ENCODE measurements at regions not wholly inside any gene's neighbourhood (a gene's known extent, or its start where the extent isn't known, plus 50 kb on each side); places are given as distances from the start of the nearest gene placed in this dataset.

- TF ChIP-seq, protein P1, sequence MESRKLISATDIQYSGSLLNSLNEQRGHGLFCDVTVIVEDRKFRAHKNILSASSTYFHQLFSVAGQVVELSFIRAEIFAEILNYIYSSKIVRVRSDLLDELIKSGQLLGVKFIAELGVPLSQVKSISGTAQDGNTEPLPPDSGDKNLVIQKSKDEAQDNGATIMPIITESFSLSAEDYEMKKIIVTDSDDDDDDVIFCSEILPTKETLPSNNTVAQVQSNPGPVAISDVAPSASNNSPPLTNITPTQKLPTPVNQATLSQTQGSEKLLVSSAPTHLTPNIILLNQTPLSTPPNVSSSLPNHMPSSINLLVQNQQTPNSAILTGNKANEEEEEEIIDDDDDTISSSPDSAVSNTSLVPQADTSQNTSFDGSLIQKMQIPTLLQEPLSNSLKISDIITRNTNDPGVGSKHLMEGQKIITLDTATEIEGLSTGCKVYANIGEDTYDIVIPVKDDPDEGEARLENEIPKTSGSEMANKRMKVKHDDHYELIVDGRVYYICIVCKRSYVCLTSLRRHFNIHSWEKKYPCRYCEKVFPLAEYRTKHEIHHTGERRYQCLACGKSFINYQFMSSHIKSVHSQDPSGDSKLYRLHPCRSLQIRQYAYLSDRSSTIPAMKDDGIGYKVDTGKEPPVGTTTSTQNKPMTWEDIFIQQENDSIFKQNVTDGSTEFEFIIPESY (CRISPR knock-in tag; IDR thresholded peaks at IDR 0.05): no peak
- TF ChIP-seq FOXK2 (IDR thresholded peaks at IDR 0.05): no peak
- TF ChIP-seq PHF5A (CRISPR knock-in tag; IDR thresholded peaks at IDR 0.05; ENCODE audit: low read depth, unreplicated experiment): no peak
- no peak for TF ChIP-seq SUZ12 (IDR thresholded peaks at IDR 0.05; ENCODE audit: low read depth, low read length)
- no peak for TF ChIP-seq ZZZ3 (CRISPR knock-in tag; IDR thresholded peaks at IDR 0.05; ENCODE audit: borderline replicate concordance)
- TF ChIP-seq TOE1 (CRISPR knock-in tag; IDR thresholded peaks at IDR 0.05): no peak
Measured at GRCh38 chr2:4718777-4719176, 973.4 kb upstream of the SOX11 start.
